C4-2B (cell line): ENCODE measurements at regions not wholly inside any gene's neighbourhood (a gene's known extent, or its start where the extent isn't known, plus 50 kb on each side); places are given as distances from the start of the nearest gene placed in this dataset.

Experiments
- H3K27ac ChIP-seq: fragments of 450-650 bp; 2 replicates; pipeline ENCODE4 v1.5.1; 2017
- ZFX ChIP-seq: fragments of 450-650 bp; IDR thresholded peaks from 2 replicates; pipeline ENCODE4 v1.6.1; 2017
- TF ChIP-seq, protein P1 (sequence below): fragments of 450-650 bp; conservative IDR thresholded peaks from 2 replicates; pipeline ENCODE4 v1.5.1; 2017; ENCODE audit warnings: mild to moderate bottlenecking

- H3K27ac ChIP-seq = no peak overlapping the region
Measured at GRCh38 chr5:88144219-88145001, 124.2 kb downstream of the TMEM161B start.

GRCh38 chr5:88143693-88144218, 124.9 kb downstream of the TMEM161B start:
- TF ChIP-seq ZFX = no peak
- TF ChIP-seq, protein P1, sequence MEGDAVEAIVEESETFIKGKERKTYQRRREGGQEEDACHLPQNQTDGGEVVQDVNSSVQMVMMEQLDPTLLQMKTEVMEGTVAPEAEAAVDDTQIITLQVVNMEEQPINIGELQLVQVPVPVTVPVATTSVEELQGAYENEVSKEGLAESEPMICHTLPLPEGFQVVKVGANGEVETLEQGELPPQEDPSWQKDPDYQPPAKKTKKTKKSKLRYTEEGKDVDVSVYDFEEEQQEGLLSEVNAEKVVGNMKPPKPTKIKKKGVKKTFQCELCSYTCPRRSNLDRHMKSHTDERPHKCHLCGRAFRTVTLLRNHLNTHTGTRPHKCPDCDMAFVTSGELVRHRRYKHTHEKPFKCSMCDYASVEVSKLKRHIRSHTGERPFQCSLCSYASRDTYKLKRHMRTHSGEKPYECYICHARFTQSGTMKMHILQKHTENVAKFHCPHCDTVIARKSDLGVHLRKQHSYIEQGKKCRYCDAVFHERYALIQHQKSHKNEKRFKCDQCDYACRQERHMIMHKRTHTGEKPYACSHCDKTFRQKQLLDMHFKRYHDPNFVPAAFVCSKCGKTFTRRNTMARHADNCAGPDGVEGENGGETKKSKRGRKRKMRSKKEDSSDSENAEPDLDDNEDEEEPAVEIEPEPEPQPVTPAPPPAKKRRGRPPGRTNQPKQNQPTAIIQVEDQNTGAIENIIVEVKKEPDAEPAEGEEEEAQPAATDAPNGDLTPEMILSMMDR = no peak
- no peak overlapping the region for H3K27ac ChIP-seq

More at GRCh38 chr5:88144219-88145001, 124.2 kb downstream of the TMEM161B start:
- no peak for TF ChIP-seq ZFX
- TF ChIP-seq, protein P1 = no peak

GRCh38 chr5:88142886-88143692, 125.6 kb downstream of the TMEM161B start:
- H3K27ac ChIP-seq = no peak overlapping the region
- TF ChIP-seq, protein P1 = no peak
- TF ChIP-seq ZFX = no peak

- TF ChIP-seq, protein P1 = no peak
- no peak for TF ChIP-seq ZFX
- no peak overlapping the region for H3K27ac ChIP-seq
Measured at GRCh38 chr5:88142636-88142885, 126.1 kb downstream of the TMEM161B start.

DNA sequence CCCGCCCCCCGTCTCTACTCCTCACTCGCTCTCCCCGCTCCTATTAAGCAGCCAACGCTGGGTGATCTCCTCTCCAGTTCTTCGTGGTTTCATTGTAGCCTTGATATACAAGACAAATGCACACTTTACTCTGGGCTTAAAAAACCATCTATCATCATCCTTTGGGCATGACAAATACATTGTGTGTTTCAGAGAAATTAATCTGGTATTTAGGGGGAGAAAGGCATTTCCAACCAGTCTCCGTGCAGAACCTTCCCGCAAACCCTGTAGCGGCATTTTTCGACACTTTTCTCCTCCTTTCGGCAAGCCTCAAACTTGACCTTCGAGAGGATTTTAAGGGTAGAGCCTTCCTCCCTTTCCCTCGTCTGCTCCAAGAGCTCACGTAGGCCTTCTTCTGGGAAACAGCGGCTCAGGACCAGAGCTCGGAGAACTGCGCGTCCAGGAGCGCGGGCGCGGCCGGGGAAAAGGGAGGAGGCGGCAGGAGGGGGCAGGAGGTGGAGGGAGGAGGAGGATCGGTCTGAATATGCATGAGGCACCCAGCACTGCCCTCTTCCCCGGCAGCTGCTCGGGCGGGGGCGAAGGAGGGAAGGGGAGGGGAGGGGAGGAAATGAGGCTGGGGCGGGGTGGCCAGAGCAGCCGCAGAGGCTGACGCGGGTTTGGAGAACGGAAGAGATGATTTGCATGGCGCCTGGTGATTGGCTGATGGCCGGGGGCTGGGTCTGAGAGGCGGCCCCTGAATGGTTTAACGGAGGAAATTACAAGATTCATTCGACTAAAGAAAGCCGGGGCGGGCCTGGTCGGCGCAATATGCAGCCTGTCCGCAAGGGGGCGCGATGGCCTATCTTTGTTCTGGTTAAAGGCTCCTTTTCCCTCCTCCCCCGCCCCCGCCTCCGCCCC, 127.5 kb downstream of the TMEM161B start:
- no peak for TF ChIP-seq ZFX
- TF ChIP-seq, protein P1 = peak; percentile 78
- H3K27ac ChIP-seq = peak overlapping the region; percentile 14; the same call in 1 of the 2 replicates

DNA sequence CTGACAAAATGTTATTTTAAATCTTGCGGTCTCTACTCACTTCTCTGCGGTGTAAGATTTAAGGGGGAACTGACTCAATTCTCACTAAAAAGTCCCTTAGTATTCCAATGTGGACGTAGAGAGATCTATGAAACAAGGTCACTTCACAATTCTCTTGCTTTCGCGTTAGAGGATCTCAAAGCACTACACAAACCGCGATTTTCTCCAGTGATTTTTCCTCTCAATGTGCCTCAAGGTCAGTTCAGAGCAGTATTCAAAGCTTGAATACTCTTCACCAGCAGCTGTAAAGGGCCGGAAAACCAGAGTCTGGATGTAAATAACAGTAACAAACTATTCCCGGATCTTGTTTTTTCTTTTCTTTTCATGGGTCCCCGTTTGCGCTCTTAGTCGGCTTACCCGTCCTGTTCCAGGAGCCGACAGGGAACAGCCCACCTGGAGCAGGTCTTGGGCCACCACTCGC, 128.2 kb downstream of the TMEM161B start:
- TF ChIP-seq, protein P1 = no peak
- peak overlapping the region; percentile 14; the same call in 1 of the 2 replicates for H3K27ac ChIP-seq
